Activated naive CD4-positive, alpha-beta T cell treated with anti-CD3 and anti-CD28 coated beads, Interleukin-2, amount 10 ng/mL, durations not matched to agents 7 days and 5 days (primary cell): ENCODE measurements at regions not wholly inside any gene's neighbourhood (a gene's known extent, or its start where the extent isn't known, plus 50 kb on each side); places are given as distances from the start of the nearest gene placed in this dataset.

ENCODE experiments used
- CTCF ChIA-PET: fragments of 350-600 bp; sonication (Branson Sonifier 250); formaldehyde crosslinking; loops from one replicate; lab custom pipeline; 2021; ENCODE audit warnings: antibody characterized with exemption; lab: Charles Lee
- DNase-seq: peaks from one replicate; pipeline ENCODE4 v3.0.0-alpha.2; 2020
- H3K27ac Mint-ChIP-seq: one replicate; pipeline ENCODE4 v1.8.0; 2021; ENCODE audit warnings: mild to moderate bottlenecking, moderate library complexity, mixed read lengths
- H3K27me3 Mint-ChIP-seq: one replicate; pipeline ENCODE4 v1.8.0; 2021; ENCODE audit warnings: mild to moderate bottlenecking, mixed read lengths
- H3K36me3 Mint-ChIP-seq: one replicate; pipeline ENCODE4 v1.8.0; 2021; ENCODE audit warnings: mixed read lengths
- H3K4me1 Mint-ChIP-seq: one replicate; pipeline ENCODE4 v1.8.0; 2021; ENCODE audit warnings: mixed read lengths
- H3K4me3 Mint-ChIP-seq: one replicate; pipeline ENCODE4 v1.8.0; 2021; ENCODE audit warnings: mild to moderate bottlenecking, moderate library complexity, mixed read lengths
- H3K9me3 Mint-ChIP-seq: one replicate; pipeline ENCODE4 v1.8.0; 2021; ENCODE audit warnings: mixed read lengths

DNA sequence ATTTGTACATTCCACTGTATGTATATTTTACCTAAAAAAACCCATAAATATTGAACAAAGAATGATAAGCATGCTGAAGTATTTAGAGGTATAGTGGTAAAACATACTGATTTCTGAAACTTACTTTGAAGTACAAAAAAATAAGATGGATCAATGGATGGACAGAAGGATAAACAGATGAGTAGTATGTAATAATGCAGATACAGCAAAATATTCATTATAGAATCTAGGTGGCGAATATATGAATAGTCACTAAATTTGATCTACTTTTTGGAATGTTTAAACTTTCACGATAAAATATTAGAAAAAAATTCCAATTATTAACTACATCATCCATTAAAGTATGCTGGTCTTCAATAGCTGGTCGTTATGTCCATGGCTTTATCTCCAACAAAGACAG is 51.9 kb upstream of the GNB4 start:
- Mint-ChIP-seq H3K4me1 (no peaks in the 10 kb centered on the region), H3K36me3 (no peaks in the 10 kb centered on the region), H3K27ac (no peak overlapping the region), H3K27me3 (peaks cover 12% of the 10 kb centered on the region), H3K4me3 (no peak overlapping the region), H3K9me3 (peaks cover 2% of the 10 kb centered on the region)
- DNase-seq, result no peak
- CTCF ChIA-PET, result no interaction called here

GRCh38 chr3:179503640-179504039 is 52.4 kb upstream of the GNB4 start:
- Mint-ChIP-seq H3K36me3 (no peaks in the 10 kb centered on the region), H3K27me3 (peaks cover 12% of the 10 kb centered on the region), H3K4me1 (no peaks in the 10 kb centered on the region), H3K4me3 (no peak overlapping the region), H3K27ac (no peak overlapping the region), H3K9me3 (peaks cover 2% of the 10 kb centered on the region)
- DNase-seq, result no peak
- CTCF ChIA-PET, result no interaction called here

- CTCF ChIA-PET, result no interaction called here
- Mint-ChIP-seq H3K27me3 (peaks cover 12% of the 10 kb centered on the region), H3K9me3 (no peaks in the 10 kb centered on the region), H3K36me3 (no peaks in the 10 kb centered on the region), H3K4me3 (no peak overlapping the region), H3K27ac (no peak overlapping the region), H3K4me1 (no peaks in the 10 kb centered on the region)
- no peak for DNase-seq
Measured at GRCh38 chr3:179504371-179504770, 53.1 kb upstream of the GNB4 start.

- CTCF ChIA-PET, result interaction anchor here (0.6 kb wide), 1 partner anchor 124 kb away, joined by 3 read pairs; no protein-coding TSS in a partner anchor
- H3K36me3 Mint-ChIP-seq, result no peaks in the 10 kb centered on the region
Measured at GRCh38 chr3:179505534-179505933, 54.3 kb upstream of the GNB4 start.

DNA sequence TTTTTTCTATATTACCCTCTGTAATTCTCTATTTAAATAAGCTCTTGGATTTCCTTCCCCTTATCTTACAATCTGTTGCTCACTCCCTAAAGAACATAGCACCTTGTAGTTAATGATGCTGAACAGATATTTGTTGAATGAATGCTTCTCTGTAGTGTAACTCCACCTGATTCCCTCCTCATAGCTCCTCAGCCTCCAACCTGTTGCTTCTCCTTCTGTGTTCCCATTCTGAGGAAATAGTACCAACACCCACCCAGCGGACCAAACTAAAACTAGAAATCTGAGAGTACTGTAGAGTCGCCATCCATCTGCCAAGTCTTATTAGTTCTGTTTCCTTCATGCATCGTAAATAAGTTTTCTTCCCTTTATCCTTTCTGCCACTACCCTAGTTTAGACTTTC is 55.5 kb upstream of the GNB4 start:
- Mint-ChIP-seq H3K4me3 (no peak overlapping the region), H3K4me1 (no peaks in the 10 kb centered on the region), H3K27me3 (peaks cover 15% of the 10 kb centered on the region), H3K36me3 (no peaks in the 10 kb centered on the region), H3K9me3 (no peaks in the 10 kb centered on the region), H3K27ac (no peak overlapping the region)
- DNase-seq, result no peak
- CTCF ChIA-PET, result no interaction called here

More at GRCh38 chr3:179505534-179505933, 54.3 kb upstream of the GNB4 start:
- Mint-ChIP-seq H3K4me3 (no peak overlapping the region), H3K4me1 (no peaks in the 10 kb centered on the region), H3K27me3 (peaks cover 12% of the 10 kb centered on the region), H3K9me3 (no peaks in the 10 kb centered on the region), H3K27ac (no peak overlapping the region)
- no peak for DNase-seq

GRCh38 chr3:179509701-179510100 is 53.0 kb upstream of the ACTL6A start:
- Mint-ChIP-seq H3K4me1 (no peaks in the 10 kb centered on the region), H3K36me3 (no peaks in the 10 kb centered on the region), H3K4me3 (no peak overlapping the region), H3K27ac (no peak overlapping the region), H3K9me3 (no peaks in the 10 kb centered on the region), H3K27me3 (peaks cover 15% of the 10 kb centered on the region)
- CTCF ChIA-PET, result no interaction called here
- no peak for DNase-seq

DNA sequence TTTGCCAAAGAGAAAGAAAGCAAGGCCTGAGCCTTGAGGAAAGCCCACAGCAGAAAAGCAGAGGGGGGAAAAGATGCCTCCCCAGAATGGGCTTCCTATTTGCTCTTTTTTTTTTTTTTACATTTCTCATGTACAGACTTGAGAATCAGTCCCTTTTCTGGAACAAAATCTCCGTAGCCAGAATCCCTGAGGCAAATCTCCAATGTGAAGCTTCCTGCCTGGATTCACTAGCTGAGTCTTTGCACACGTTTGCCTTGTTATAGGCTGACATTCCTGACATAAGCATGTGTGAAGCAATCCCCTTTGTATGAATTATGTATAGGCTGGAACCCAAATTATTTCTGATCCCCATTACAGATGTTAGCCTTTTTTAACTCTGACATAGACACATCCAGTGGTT is 52.2 kb upstream of the ACTL6A start:
- no peaks in the 10 kb centered on the region for H3K4me1 Mint-ChIP-seq
- no peak overlapping the region for H3K4me3 Mint-ChIP-seq
- no peaks in the 10 kb centered on the region for H3K36me3 Mint-ChIP-seq
- no peak overlapping the region for H3K27ac Mint-ChIP-seq
- CTCF ChIA-PET, result no interaction called here
- peaks cover 15% of the 10 kb centered on the region for H3K27me3 Mint-ChIP-seq
- no peaks in the 10 kb centered on the region for H3K9me3 Mint-ChIP-seq
- DNase-seq, result no peak

DNA sequence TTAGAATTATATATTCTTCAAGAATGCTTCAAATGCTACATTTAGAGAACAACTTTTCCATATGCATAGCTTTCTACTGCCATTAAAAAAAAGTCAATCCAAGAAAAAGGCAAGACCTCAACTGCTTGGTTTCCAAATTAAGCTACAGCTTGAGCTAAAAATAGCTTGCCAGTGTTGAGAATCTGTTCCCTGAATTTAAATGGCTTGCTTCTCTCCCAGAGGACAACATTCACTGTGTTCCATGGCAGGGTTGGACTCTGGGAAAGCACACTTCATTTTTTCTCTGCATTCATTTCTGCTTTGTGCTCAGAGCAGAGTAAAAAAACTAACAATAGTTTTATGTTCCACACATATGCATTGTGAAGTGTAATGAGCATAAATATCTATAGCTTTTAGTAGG is 50.3 kb upstream of the ACTL6A start:
- Mint-ChIP-seq H3K9me3 (no peaks in the 10 kb centered on the region), H3K4me1 (no peaks in the 10 kb centered on the region), H3K36me3 (no peaks in the 10 kb centered on the region), H3K27me3 (peaks cover 8% of the 10 kb centered on the region), H3K4me3 (no peak overlapping the region), H3K27ac (no peak overlapping the region)
- CTCF ChIA-PET, result no interaction called here
- DNase-seq, result no peak
